Smooth muscle cell (in vitro differentiated cells): ENCODE measurements at regions not wholly inside any gene's neighbourhood (a gene's known extent, or its start where the extent isn't known, plus 50 kb on each side); places are given as distances from the start of the nearest gene placed in this dataset.

Experiments used
- DNase-seq: peaks from one replicate; lab custom pipeline; 2025; ENCODE audit not compliant: unreplicated experiment; lab: John Stamatoyannopoulos, UW
- H2AFZ ChIP-seq: fragments of 200-600 bp; sonication (generic); 2 replicates; pipeline ENCODE4 v1.6.0; 2016; ENCODE audit warnings: antibody characterized with exemption, low read depth, mild to moderate bottlenecking
- H3F3A ChIP-seq: fragments of 200-600 bp; sonication (generic); 2 replicates; pipeline ENCODE4 v1.6.0; 2017; ENCODE audit warnings: antibody characterized with exemption, low read depth
- H3K27ac ChIP-seq: fragments of 200-600 bp; sonication (generic); 2 replicates; pipeline ENCODE4 v1.5.1; 2016; ENCODE audit warnings: low read depth, mild to moderate bottlenecking
- H3K27me3 ChIP-seq: fragments of 200-600 bp; sonication (generic); 2 replicates; pipeline ENCODE4 v1.6.1; 2016; ENCODE audit warnings: low read depth, mild to moderate bottlenecking
- H3K36me3 ChIP-seq: fragments of 200-600 bp; sonication (generic); 2 replicates; pipeline ENCODE4 v1.5.1; 2016; ENCODE audit warnings: low read depth
- H3K4me1 ChIP-seq: fragments of 200-600 bp; sonication (generic); 2 replicates; pipeline ENCODE4 v1.5.1; 2016; ENCODE audit warnings: low read depth
- H3K4me2 ChIP-seq: fragments of 200-600 bp; sonication (generic); 2 replicates; pipeline ENCODE4 v1.6.0; 2016; ENCODE audit warnings: mild to moderate bottlenecking
- H3K4me3 ChIP-seq: fragments of 200-600 bp; sonication (generic); 2 replicates; pipeline ENCODE4 v1.5.1; 2016; ENCODE audit warnings: mild to moderate bottlenecking
- H3K79me2 ChIP-seq: fragments of 200-600 bp; sonication (generic); 2 replicates; pipeline ENCODE4 v1.6.0; 2016; ENCODE audit warnings: low read depth, mild to moderate bottlenecking
- H3K9ac ChIP-seq: fragments of 200-600 bp; sonication (generic); 2 replicates; pipeline ENCODE4 v1.6.0; 2016; ENCODE audit warnings: low read depth
- H3K9me3 ChIP-seq: fragments of 200-600 bp; sonication (generic); replicated peaks from 2 replicates; pipeline ENCODE4 v1.5.1; 2016; ENCODE audit warnings: low read depth
- H4K20me1 ChIP-seq: fragments of 200-600 bp; sonication (generic); 2 replicates; pipeline ENCODE4 v1.6.0; 2016; ENCODE audit warnings: low read depth
- WGBS: methylation state at CpG from one replicate; pipeline ENCODE4 v1.1.7; 2016; ENCODE audit warnings: low lambda C conversion rate; 5-methylcytosine and 5-hydroxymethylcytosine counted together
- TF ChIP-seq, protein P1 (sequence below): fragments of 200-600 bp; sonication (generic); IDR thresholded peaks from 2 replicates; pipeline ENCODE4 v1.5.1; 2017; ENCODE audit warnings: borderline replicate concordance, mild to moderate bottlenecking, antibody characterized with exemption; ENCODE audit not compliant: insufficient read depth, poor library complexity, severe bottlenecking

DNA sequence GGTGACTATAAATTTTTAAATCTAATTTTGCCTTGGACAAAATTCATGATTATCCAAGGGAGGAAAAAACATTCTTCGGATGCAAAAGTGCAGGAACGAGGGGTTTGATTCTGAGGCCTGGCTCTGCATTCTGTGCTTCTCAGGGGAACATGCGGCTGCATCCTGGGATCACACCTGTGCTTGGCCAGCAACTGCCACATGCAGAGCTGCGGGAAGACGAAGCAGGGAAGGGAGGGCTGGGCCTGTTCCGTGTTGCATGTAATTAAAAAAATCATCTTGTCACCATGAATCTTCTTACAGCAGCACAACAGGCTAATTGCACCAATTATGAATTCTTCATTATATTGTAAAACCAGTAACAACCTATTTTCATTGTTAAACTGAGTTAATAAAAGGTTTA is 158.0 kb upstream of the ALKAL2 start:
- H3K27ac ChIP-seq = no peak overlapping the region
- no peak overlapping the region for H3K4me3 ChIP-seq
- no peak overlapping the region for H2AFZ ChIP-seq
- no peaks in the 10 kb centered on the region for H3K4me1 ChIP-seq
- no peaks in the 10 kb centered on the region for H3K36me3 ChIP-seq
- no peaks in the 10 kb centered on the region for H3K27me3 ChIP-seq
- no peak overlapping the region for H3K9ac ChIP-seq
- 87% methylated on average over 6 of the region's 6 CpGs for WGBS
- no peaks in the 10 kb centered on the region for H3K9me3 ChIP-seq
- no peak for DNase-seq
- TF ChIP-seq, protein P1, sequence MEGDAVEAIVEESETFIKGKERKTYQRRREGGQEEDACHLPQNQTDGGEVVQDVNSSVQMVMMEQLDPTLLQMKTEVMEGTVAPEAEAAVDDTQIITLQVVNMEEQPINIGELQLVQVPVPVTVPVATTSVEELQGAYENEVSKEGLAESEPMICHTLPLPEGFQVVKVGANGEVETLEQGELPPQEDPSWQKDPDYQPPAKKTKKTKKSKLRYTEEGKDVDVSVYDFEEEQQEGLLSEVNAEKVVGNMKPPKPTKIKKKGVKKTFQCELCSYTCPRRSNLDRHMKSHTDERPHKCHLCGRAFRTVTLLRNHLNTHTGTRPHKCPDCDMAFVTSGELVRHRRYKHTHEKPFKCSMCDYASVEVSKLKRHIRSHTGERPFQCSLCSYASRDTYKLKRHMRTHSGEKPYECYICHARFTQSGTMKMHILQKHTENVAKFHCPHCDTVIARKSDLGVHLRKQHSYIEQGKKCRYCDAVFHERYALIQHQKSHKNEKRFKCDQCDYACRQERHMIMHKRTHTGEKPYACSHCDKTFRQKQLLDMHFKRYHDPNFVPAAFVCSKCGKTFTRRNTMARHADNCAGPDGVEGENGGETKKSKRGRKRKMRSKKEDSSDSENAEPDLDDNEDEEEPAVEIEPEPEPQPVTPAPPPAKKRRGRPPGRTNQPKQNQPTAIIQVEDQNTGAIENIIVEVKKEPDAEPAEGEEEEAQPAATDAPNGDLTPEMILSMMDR = no peak
- H3F3A ChIP-seq = no peaks in the 10 kb centered on the region
- no peaks in the 10 kb centered on the region for H3K79me2 ChIP-seq
- H3K4me2 ChIP-seq = no peak overlapping the region
- H4K20me1 ChIP-seq = no peaks in the 10 kb centered on the region

DNA sequence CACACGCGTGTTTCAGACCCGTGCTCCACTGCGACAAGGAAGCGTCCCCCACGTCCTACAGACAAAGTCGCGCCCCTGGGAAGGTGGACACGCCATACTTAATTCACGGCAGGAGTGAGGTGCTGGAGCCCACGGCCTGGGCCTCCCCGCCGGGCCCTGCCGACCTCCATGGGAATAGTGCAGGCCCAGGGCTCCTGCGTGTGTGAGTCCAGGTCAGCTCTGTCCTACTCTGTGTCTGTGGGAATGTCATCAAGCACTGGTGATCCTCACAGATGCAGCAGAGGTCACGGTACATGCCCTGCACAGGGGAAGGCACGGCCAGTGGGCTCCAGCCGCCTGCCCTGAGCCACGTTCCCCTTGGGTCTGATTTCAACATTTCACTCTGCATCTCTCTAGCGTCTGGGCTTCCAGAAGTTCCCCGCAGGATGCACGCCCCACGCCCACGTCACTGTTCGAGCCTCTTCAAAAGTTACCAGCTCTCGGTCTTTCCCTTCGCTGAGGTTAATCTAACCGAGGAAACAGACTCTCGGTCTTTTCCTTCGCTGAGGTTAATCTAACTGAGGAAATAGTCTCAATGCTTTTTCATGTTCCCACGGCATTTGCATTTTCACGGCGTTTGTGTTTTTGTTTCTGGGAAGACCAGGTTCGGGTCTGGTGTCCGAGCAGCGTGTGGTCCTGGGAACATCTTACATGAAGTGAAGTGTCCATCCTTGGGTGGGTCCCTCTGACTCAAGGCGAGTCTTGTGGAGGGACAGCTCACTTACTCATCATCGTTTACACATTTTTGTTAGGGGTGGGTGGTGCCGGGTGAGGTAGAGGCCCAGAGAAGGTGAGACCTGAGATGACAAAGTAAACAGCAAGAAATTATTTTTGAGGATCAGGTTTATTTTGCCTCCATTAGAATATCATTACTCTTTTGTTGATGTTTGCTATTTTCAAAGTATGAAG is 157.3 kb upstream of the ALKAL2 start:
- Histone ChIP-seq H3K9me3 (no peaks in the 10 kb centered on the region), H3K27ac (no peak overlapping the region), H3F3A (no peaks in the 10 kb centered on the region), H3K4me2 (no peak overlapping the region), H3K27me3 (no peaks in the 10 kb centered on the region), H3K36me3 (no peaks in the 10 kb centered on the region), H4K20me1 (no peaks in the 10 kb centered on the region), H3K9ac (no peak overlapping the region), H3K4me3 (no peak overlapping the region), H3K79me2 (no peaks in the 10 kb centered on the region), H2AFZ (no peak overlapping the region), H3K4me1 (no peaks in the 10 kb centered on the region)
- WGBS = 94% methylated on average over 39 of the region's 39 CpGs
- TF ChIP-seq, protein P1 = no peak
- no peak for DNase-seq

DNA sequence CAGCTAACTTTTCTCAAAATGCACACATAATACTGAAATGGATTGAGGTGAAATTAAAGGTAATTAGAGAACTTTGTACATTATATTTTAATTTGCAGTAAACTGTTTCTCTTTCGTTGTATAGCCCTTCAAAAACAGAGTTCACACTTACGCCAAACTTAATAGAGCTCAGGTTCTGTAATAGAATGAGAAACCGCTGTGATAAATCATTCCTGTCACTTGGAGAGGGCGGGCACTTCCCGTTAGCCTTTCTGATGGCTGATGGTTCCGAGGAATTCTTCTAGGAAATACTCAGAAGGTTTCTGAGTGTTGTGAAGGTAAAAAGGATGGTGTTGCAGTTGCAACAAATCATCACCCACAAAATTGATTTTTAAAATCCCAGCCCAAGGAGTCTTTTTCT is 155.8 kb upstream of the ALKAL2 start:
- no peak overlapping the region for H3K4me3 ChIP-seq
- no peaks in the 10 kb centered on the region for H3K9me3 ChIP-seq
- no peaks in the 10 kb centered on the region for H4K20me1 ChIP-seq
- TF ChIP-seq, protein P1 = no peak
- no peak overlapping the region for H3K4me2 ChIP-seq
- H3K27ac ChIP-seq = no peak overlapping the region
- H3K9ac ChIP-seq = no peak overlapping the region
- no peaks in the 10 kb centered on the region for H3K36me3 ChIP-seq
- H3K79me2 ChIP-seq = no peaks in the 10 kb centered on the region
- H3K4me1 ChIP-seq = no peaks in the 10 kb centered on the region
- 88% methylated on average over 6 of the region's 6 CpGs for WGBS
- no peaks in the 10 kb centered on the region for H3F3A ChIP-seq
- no peak overlapping the region for H2AFZ ChIP-seq
- DNase-seq = no peak
- no peaks in the 10 kb centered on the region for H3K27me3 ChIP-seq

DNA sequence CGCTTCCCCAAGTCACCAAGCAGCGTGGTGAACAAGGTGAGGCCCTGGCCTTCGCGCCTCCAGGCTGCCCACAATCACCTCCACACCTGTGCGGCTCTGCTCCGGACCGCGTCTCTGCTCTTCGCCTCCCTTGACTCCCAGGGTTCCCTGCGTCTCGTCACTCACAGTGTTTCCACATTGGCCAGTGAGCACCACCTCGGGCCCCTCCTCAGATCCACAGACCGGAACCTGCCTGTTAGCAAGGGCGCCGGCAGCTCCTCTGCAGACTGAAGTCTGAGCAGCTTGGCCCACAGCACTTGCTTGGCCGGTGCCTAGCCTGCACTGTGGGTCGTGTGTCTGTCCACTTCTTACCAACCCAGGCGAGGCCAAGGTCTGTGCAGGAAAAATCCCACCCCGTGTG is 155.3 kb upstream of the ALKAL2 start:
- DNase-seq = no peak
- Histone ChIP-seq H2AFZ (no peak overlapping the region), H3F3A (no peaks in the 10 kb centered on the region), H3K36me3 (no peaks in the 10 kb centered on the region), H3K27me3 (no peaks in the 10 kb centered on the region), H4K20me1 (no peaks in the 10 kb centered on the region), H3K4me1 (no peaks in the 10 kb centered on the region), H3K4me2 (no peak overlapping the region), H3K4me3 (no peak overlapping the region), H3K79me2 (no peaks in the 10 kb centered on the region), H3K27ac (no peak overlapping the region), H3K9ac (no peak overlapping the region), H3K9me3 (no peaks in the 10 kb centered on the region)
- TF ChIP-seq, protein P1 = no peak
- 95% methylated on average over 19 of the region's 19 CpGs for WGBS
